GM23338 (cell line): ENCODE measurements at regions not wholly inside any gene's neighbourhood (a gene's known extent, or its start where the extent isn't known, plus 50 kb on each side); places are given as distances from the start of the nearest gene placed in this dataset.

Experiments
- ATAC-seq: fragments of 200-7000 bp; cut with Tn5 transposase; 3 replicates; pipeline ENCODE4 v1.9.1; 2020
- DNase-seq: peaks from one replicate; pipeline ENCODE4 v3.0.0-alpha.2; 2015; ENCODE audit warnings: low spot score
- H2AFZ ChIP-seq: fragments of 200-600 bp; sonication (generic); 2 replicates; pipeline ENCODE4 v1.8.0; 2016; ENCODE audit warnings: antibody characterized with exemption, mild to moderate bottlenecking, moderate library complexity
- H3F3A ChIP-seq: fragments of 200-600 bp; sonication (generic); replicated peaks from 2 replicates; pipeline ENCODE4 v1.8.0; 2017; ENCODE audit warnings: antibody characterized with exemption, mixed run types, low read depth
- H3K27ac ChIP-seq: fragments of 200-600 bp; sonication (generic); 2 replicates; pipeline ENCODE4 v1.6.1; 2016; ENCODE audit warnings: low read depth
- H3K27me3 ChIP-seq: fragments of 200-600 bp; sonication (generic); 2 replicates; pipeline ENCODE4 v1.8.0; 2016; ENCODE audit warnings: mild to moderate bottlenecking, mixed run types, moderate library complexity; ENCODE audit not compliant: insufficient read depth
- H3K36me3 ChIP-seq: fragments of 200-600 bp; sonication (generic); 2 replicates; pipeline ENCODE4 v1.8.0; 2016; ENCODE audit warnings: mild to moderate bottlenecking; ENCODE audit not compliant: insufficient read depth
- H3K4me1 ChIP-seq: fragments of 200-600 bp; sonication (generic); 2 replicates; pipeline ENCODE4 v1.8.0; 2016; ENCODE audit warnings: mild to moderate bottlenecking, moderate library complexity; ENCODE audit not compliant: insufficient read depth
- H3K4me2 ChIP-seq: fragments of 200-600 bp; sonication (generic); 2 replicates; pipeline ENCODE4 v1.7.1; 2017; ENCODE audit warnings: mixed run types
- H3K4me3 ChIP-seq: fragments of 200-600 bp; sonication (generic); 2 replicates; pipeline ENCODE4 v1.6.1; 2016; ENCODE audit warnings: mixed run types
- H3K79me2 ChIP-seq: fragments of 200-600 bp; sonication (generic); replicated peaks from 2 replicates; pipeline ENCODE4 v1.8.0; 2017; ENCODE audit warnings: mild to moderate bottlenecking; ENCODE audit not compliant: insufficient read depth
- H3K9me2 ChIP-seq: fragments of 200-600 bp; sonication (generic); 2 replicates; pipeline ENCODE4 v1.8.0; 2017; ENCODE audit not compliant: insufficient read depth
- H4K20me1 ChIP-seq: fragments of 200-600 bp; sonication (generic); replicated peaks from 2 replicates; pipeline ENCODE4 v1.8.0; 2017; ENCODE audit warnings: mild to moderate bottlenecking; ENCODE audit not compliant: insufficient read depth
- H3K27ac Mint-ChIP-seq: 2 replicates; pipeline ENCODE4 v1.8.0; 2020; ENCODE audit warnings: inconsistent platforms, mild to moderate bottlenecking, moderate library complexity, mixed read lengths
- H3K27me3 Mint-ChIP-seq: 3 replicates; pipeline ENCODE4 v1.8.0; 2022; ENCODE audit warnings: low read depth, mild to moderate bottlenecking, moderate library complexity, mixed read lengths, inconsistent platforms; ENCODE audit not compliant: insufficient read depth, poor library complexity
- H3K36me3 Mint-ChIP-seq: 3 replicates; pipeline ENCODE4 v1.8.0; 2021; ENCODE audit warnings: low read depth, mild to moderate bottlenecking, inconsistent platforms, moderate library complexity, mixed read lengths
- H3K4me1 Mint-ChIP-seq: 3 replicates; pipeline ENCODE4 v1.8.0; 2020; ENCODE audit warnings: mild to moderate bottlenecking, inconsistent platforms, mixed read lengths
- H3K4me3 Mint-ChIP-seq: 3 replicates; pipeline ENCODE4 v1.8.0; 2021; ENCODE audit warnings: moderate library complexity, mild to moderate bottlenecking, inconsistent platforms, mixed read lengths
- H3K9me3 Mint-ChIP-seq: 3 replicates; pipeline ENCODE4 v1.8.0; 2020; ENCODE audit warnings: moderate library complexity, mild to moderate bottlenecking, inconsistent platforms, mixed read lengths
- TF ChIP-seq, protein P1 (sequence below): fragments of 250-450 bp; sonication (Bioruptor Pico); IDR thresholded peaks from 2 replicates; pipeline ENCODE4 v1.5.0; 2020; ENCODE audit warnings: mild to moderate bottlenecking, moderate library complexity

DNA sequence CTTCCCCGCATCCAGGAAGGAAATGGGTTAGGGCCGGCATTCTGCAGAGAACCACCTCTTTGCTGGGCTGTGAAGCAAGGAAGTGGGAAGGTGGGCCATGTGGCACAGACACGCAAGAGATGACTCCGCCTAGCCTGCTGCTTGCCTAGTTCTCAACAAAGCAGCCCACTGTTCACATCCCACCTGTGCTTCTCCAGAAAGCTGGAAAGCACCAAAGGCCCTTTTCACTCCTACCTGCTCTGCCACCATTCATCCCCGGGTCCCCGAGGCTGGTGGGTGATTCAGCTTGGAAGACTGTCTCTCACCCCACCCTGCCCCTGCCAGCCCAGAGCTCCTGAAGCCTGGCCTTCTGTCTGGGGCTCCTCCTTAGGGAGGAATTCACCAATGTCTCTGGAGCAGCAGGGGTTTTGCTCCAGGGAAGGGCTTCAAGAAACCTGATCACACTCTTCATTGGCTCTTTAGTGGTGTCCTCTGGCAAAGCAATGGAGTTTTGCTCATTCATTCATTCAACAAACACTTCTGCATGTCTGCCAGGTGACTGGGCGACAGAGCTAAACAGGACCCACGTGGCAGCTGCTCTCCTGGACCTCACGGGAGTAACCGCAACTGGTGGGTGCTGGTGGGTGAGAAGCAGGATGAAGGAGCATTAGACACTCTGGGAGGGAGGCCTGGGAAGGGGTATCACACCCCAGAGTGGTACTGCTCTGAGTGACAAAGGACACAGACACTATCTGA is 145.4 kb upstream of the TLE3 start:
- Histone ChIP-seq H3K4me1 (peaks cover 3% of the 10 kb centered on the region; the same call in 1 of the 2 replicates), H3K36me3 (no peaks in the 10 kb centered on the region), H3K4me2 (no peak overlapping the region), H3K79me2 (no peaks in the 10 kb centered on the region), H3K27me3 (no peaks in the 10 kb centered on the region), H4K20me1 (no peaks in the 10 kb centered on the region), H3F3A (no peaks in the 10 kb centered on the region), H3K9me2 (no peaks in the 10 kb centered on the region), H3K27ac (no peak overlapping the region), H3K4me3 (no peak overlapping the region), H2AFZ (no peak overlapping the region)
- H3K27ac Mint-ChIP-seq, result no peak overlapping the region
- no peaks in the 10 kb centered on the region for H3K9me3 Mint-ChIP-seq
- peaks cover 5% of the 10 kb centered on the region for H3K27me3 Mint-ChIP-seq
- ATAC-seq (peak; percentile 24; the same call in 2 of the 3 replicates), DNase-seq (no peak)
- TF ChIP-seq, protein P1, sequence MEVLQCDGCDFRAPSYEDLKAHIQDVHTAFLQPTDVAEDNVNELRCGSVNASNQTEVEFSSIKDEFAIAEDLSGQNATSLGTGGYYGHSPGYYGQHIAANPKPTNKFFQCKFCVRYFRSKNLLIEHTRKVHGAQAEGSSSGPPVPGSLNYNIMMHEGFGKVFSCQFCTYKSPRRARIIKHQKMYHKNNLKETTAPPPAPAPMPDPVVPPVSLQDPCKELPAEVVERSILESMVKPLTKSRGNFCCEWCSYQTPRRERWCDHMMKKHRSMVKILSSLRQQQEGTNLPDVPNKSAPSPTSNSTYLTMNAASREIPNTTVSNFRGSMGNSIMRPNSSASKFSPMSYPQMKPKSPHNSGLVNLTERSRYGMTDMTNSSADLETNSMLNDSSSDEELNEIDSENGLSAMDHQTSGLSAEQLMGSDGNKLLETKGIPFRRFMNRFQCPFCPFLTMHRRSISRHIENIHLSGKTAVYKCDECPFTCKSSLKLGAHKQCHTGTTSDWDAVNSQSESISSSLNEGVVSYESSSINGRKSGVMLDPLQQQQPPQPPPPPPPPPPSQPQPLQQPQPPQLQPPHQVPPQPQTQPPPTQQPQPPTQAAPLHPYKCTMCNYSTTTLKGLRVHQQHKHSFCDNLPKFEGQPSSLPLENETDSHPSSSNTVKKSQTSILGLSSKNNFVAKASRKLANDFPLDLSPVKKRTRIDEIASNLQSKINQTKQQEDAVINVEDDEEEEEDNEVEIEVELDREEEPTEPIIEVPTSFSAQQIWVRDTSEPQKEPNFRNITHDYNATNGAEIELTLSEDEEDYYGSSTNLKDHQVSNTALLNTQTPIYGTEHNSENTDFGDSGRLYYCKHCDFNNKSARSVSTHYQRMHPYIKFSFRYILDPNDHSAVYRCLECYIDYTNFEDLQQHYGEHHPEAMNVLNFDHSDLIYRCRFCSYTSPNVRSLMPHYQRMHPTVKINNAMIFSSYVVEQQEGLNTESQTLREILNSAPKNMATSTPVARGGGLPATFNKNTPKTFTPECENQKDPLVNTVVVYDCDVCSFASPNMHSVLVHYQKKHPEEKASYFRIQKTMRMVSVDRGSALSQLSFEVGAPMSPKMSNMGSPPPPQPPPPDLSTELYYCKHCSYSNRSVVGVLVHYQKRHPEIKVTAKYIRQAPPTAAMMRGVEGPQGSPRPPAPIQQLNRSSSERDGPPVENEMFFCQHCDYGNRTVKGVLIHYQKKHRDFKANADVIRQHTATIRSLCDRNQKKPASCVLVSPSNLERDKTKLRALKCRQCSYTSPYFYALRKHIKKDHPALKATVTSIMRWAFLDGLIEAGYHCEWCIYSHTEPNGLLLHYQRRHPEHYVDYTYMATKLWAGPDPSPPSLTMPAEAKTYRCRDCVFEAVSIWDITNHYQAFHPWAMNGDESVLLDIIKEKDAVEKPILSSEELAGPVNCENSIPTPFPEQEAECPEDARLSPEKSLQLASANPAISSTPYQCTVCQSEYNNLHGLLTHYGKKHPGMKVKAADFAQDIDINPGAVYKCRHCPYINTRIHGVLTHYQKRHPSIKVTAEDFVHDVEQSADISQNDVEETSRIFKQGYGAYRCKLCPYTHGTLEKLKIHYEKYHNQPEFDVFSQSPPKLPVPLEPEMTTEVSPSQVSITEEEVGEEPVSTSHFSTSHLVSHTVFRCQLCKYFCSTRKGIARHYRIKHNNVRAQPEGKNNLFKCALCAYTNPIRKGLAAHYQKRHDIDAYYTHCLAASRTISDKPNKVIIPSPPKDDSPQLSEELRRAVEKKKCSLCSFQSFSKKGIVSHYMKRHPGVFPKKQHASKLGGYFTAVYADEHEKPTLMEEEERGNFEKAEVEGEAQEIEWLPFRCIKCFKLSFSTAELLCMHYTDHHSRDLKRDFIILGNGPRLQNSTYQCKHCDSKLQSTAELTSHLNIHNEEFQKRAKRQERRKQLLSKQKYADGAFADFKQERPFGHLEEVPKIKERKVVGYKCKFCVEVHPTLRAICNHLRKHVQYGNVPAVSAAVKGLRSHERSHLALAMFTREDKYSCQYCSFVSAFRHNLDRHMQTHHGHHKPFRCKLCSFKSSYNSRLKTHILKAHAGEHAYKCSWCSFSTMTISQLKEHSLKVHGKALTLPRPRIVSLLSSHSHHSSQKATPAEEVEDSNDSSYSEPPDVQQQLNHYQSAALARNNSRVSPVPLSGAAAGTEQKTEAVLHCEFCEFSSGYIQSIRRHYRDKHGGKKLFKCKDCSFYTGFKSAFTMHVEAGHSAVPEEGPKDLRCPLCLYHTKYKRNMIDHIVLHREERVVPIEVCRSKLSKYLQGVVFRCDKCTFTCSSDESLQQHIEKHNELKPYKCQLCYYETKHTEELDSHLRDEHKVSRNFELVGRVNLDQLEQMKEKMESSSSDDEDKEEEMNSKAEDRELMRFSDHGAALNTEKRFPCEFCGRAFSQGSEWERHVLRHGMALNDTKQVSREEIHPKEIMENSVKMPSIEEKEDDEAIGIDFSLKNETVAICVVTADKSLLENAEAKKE (CRISPR knock-in tag), result no peak
- H3K4me1 Mint-ChIP-seq, result peaks cover 7% of the 10 kb centered on the region
- no peak overlapping the region for H3K4me3 Mint-ChIP-seq
- no peaks in the 10 kb centered on the region for H3K36me3 Mint-ChIP-seq

GRCh38 chr15:70241561-70242320 is 144.0 kb upstream of the TLE3 start:
- no peak overlapping the region for H3K27ac Mint-ChIP-seq
- Histone ChIP-seq H3K79me2 (no peaks in the 10 kb centered on the region), H3K9me2 (0 out of 2 replicates have a peak, but pooled peaks cover 3% of the 10 kb centered on the region), H3K4me2 (no peak overlapping the region), H3K36me3 (no peaks in the 10 kb centered on the region), H3K27me3 (no peaks in the 10 kb centered on the region), H3K4me3 (no peak overlapping the region), H3K27ac (no peak overlapping the region), H3F3A (no peaks in the 10 kb centered on the region), H4K20me1 (no peaks in the 10 kb centered on the region), H2AFZ (no peak overlapping the region), H3K4me1 (no peaks in the 10 kb centered on the region)
- no peaks in the 10 kb centered on the region for H3K9me3 Mint-ChIP-seq
- H3K36me3 Mint-ChIP-seq, result no peaks in the 10 kb centered on the region
- DNase-seq (no peak), ATAC-seq (no peak)
- peaks cover 4% of the 10 kb centered on the region; the same call in 1 of the 3 replicates for H3K4me1 Mint-ChIP-seq
- peaks cover 3% of the 10 kb centered on the region for H3K27me3 Mint-ChIP-seq
- no peak overlapping the region for H3K4me3 Mint-ChIP-seq
- TF ChIP-seq, protein P1 (CRISPR knock-in tag), result no peak
